ENCODE measurements at regions not wholly inside any gene's neighbourhood (a gene's known extent, or its start where the extent isn't known, plus 50 kb on each side); places are given as distances from the start of the nearest gene placed in this dataset.

- H3K4me1 Mint-ChIP-seq, result peaks cover 18% of the 10 kb centered on the region
- no peaks in the 10 kb centered on the region for H3K9me3 Mint-ChIP-seq
- TF ChIP-seq ZNF671 (CRISPR knock-in tag; IDR thresholded peaks at IDR 0.05), result no peak
- TF ChIP-seq ZNF423 (CRISPR knock-in tag; IDR thresholded peaks at IDR 0.05), result no peak
- no peak for TF ChIP-seq NR2C2 (CRISPR knock-in tag; IDR thresholded peaks at IDR 0.05)
- TF ChIP-seq RORB (CRISPR knock-in tag; IDR thresholded peaks at IDR 0.05), result no peak
- TF ChIP-seq KAT7 (CRISPR knock-in tag; IDR thresholded peaks at IDR 0.05; ENCODE audit: borderline replicate concordance), result no peak
- TF ChIP-seq ATF3 (CRISPR knock-in tag; conservative IDR thresholded peaks at IDR 0.05), result no peak
- no peak for TF ChIP-seq ZNF263 (CRISPR knock-in tag; IDR thresholded peaks at IDR 0.05; ENCODE audit: low read depth)
- no peak for TF ChIP-seq JAZF1 (CRISPR knock-in tag; IDR thresholded peaks at IDR 0.05)
- TF ChIP-seq, protein P1, sequence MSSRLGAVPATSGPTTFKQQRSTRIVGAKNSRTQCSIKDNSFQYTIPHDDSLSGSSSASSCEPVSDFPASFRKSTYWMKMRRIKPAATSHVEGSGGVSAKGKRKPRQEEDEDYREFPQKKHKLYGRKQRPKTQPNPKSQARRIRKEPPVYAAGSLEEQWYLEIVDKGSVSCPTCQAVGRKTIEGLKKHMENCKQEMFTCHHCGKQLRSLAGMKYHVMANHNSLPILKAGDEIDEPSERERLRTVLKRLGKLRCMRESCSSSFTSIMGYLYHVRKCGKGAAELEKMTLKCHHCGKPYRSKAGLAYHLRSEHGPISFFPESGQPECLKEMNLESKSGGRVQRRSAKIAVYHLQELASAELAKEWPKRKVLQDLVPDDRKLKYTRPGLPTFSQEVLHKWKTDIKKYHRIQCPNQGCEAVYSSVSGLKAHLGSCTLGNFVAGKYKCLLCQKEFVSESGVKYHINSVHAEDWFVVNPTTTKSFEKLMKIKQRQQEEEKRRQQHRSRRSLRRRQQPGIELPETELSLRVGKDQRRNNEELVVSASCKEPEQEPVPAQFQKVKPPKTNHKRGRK (CRISPR knock-in tag; IDR thresholded peaks at IDR 0.05; ENCODE audit: borderline replicate concordance), result no peak
- TF ChIP-seq SP1 (CRISPR knock-in tag; conservative IDR thresholded peaks at IDR 0.05), result no peak
- TF ChIP-seq, protein P2, sequence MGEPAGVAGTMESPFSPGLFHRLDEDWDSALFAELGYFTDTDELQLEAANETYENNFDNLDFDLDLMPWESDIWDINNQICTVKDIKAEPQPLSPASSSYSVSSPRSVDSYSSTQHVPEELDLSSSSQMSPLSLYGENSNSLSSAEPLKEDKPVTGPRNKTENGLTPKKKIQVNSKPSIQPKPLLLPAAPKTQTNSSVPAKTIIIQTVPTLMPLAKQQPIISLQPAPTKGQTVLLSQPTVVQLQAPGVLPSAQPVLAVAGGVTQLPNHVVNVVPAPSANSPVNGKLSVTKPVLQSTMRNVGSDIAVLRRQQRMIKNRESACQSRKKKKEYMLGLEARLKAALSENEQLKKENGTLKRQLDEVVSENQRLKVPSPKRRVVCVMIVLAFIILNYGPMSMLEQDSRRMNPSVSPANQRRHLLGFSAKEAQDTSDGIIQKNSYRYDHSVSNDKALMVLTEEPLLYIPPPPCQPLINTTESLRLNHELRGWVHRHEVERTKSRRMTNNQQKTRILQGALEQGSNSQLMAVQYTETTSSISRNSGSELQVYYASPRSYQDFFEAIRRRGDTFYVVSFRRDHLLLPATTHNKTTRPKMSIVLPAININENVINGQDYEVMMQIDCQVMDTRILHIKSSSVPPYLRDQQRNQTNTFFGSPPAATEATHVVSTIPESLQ (CRISPR knock-in tag; IDR thresholded peaks at IDR 0.05), result no peak
- no peak for TF ChIP-seq ZSCAN18 (CRISPR knock-in tag; IDR thresholded peaks at IDR 0.05)
- TF ChIP-seq ZNF219 (CRISPR knock-in tag; IDR thresholded peaks at IDR 0.05; ENCODE audit: borderline replicate concordance), result no peak
- TF ChIP-seq E2F4 (CRISPR knock-in tag; IDR thresholded peaks at IDR 0.05; ENCODE audit: borderline replicate concordance, low read depth), result no peak
- TF ChIP-seq CTCF (IDR thresholded peaks at IDR 0.05), result no peak
- TF ChIP-seq MAX (CRISPR knock-in tag; IDR thresholded peaks at IDR 0.05), result no peak
- no peak for DNase-seq (ENCODE audit: low spot score)
- POLR2A ChIA-PET, result no interaction called here
- no peaks in the 10 kb centered on the region for H3K36me3 Mint-ChIP-seq
- H3K27ac Mint-ChIP-seq, result no peak overlapping the region
- CTCF ChIA-PET, result no interaction called here
- H3K27me3 Mint-ChIP-seq (ENCODE audit: low read depth), result no peaks in the 10 kb centered on the region; the same call in 1 of the 2 replicates
- ATAC-seq, result no peak
- no peak overlapping the region for H3K4me3 Mint-ChIP-seq
Observed at GRCh38 chr18:6650127-6650507, 79.4 kb upstream of the ARHGAP28 start.

DNA sequence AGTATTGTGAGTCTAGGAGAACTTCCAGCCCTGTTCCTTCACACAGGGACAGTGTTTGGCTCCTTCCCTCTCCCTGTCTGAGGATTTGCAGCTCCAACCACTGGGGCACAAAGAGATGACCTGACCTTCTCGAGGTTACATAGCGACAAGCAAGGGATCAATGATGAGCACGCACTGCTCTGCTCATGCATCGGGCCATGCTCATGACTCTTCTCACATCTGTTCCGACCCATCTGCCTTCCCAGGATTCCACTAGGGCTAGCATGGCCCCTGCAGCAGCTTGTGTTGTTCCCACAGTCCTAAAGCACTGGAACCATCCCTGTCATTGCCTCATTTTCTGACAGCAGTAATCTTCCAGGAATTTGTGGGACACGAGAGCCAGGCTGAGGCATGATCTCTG is 78.8 kb upstream of the ARHGAP28 start:
- no peak overlapping the region for H3K4me3 Mint-ChIP-seq
- H3K36me3 Mint-ChIP-seq, result no peaks in the 10 kb centered on the region
- CTCF ChIA-PET, result no interaction called here
- ATAC-seq, result no peak
- POLR2A ChIA-PET, result no interaction called here
- H3K27ac Mint-ChIP-seq, result no peak overlapping the region
- H3K9me3 Mint-ChIP-seq, result no peaks in the 10 kb centered on the region
- no peak for DNase-seq (ENCODE audit: low spot score)
- no peaks in the 10 kb centered on the region; the same call in 1 of the 2 replicates for H3K27me3 Mint-ChIP-seq (ENCODE audit: low read depth)
- peaks cover 16% of the 10 kb centered on the region for H3K4me1 Mint-ChIP-seq
- no peak for TF ChIP-seq SMAD4 (CRISPR knock-in tag; IDR thresholded peaks at IDR 0.05)
